ENCODE measurements at regions not wholly inside any gene's neighbourhood (a gene's known extent, or its start where the extent isn't known, plus 50 kb on each side); places are given as distances from the start of the nearest gene placed in this dataset.

- DNase-seq (ENCODE audit: low read depth) = no peak
These were observed 82.2 kb upstream of the GPC1 start for GRCh38 chr2:240353086-240353798.

DNA sequence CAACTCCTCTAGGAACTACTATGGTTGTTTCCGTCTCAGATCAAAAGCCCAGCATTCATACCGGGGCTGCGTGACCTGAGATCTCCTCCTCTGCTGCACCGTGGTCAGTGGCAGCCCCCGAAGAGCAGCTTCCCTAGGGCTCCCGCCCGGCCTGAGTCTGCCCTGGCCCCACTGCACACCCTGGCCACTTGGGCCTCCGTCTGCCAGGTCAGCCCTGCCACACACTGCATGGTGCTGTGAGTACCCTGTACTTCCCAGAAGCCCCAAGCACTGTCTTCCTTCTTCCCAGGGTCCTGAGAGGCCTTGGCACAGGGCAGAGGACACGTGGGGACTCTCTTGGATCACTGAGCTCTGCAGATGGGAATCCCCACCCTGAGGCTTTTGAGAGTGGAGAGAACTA lies 81.5 kb upstream of the GPC1 start:
- DNase-seq (ENCODE audit: low read depth) = no peak
- H3K4me3 ChIP-seq (ENCODE audit: low read depth, low read length) = no peak overlapping the region
- TF ChIP-seq, protein P1, sequence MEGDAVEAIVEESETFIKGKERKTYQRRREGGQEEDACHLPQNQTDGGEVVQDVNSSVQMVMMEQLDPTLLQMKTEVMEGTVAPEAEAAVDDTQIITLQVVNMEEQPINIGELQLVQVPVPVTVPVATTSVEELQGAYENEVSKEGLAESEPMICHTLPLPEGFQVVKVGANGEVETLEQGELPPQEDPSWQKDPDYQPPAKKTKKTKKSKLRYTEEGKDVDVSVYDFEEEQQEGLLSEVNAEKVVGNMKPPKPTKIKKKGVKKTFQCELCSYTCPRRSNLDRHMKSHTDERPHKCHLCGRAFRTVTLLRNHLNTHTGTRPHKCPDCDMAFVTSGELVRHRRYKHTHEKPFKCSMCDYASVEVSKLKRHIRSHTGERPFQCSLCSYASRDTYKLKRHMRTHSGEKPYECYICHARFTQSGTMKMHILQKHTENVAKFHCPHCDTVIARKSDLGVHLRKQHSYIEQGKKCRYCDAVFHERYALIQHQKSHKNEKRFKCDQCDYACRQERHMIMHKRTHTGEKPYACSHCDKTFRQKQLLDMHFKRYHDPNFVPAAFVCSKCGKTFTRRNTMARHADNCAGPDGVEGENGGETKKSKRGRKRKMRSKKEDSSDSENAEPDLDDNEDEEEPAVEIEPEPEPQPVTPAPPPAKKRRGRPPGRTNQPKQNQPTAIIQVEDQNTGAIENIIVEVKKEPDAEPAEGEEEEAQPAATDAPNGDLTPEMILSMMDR (IDR thresholded peaks at IDR 0.05; ENCODE audit: low read depth, low read length, missing control alignments) = no peak

More at GRCh38 chr2:240353086-240353798, 82.2 kb upstream of the GPC1 start:
- TF ChIP-seq, protein P1 (IDR thresholded peaks at IDR 0.05; ENCODE audit: low read depth, low read length, missing control alignments) = no peak
- no peak overlapping the region for H3K4me3 ChIP-seq (ENCODE audit: low read depth, low read length)

DNA sequence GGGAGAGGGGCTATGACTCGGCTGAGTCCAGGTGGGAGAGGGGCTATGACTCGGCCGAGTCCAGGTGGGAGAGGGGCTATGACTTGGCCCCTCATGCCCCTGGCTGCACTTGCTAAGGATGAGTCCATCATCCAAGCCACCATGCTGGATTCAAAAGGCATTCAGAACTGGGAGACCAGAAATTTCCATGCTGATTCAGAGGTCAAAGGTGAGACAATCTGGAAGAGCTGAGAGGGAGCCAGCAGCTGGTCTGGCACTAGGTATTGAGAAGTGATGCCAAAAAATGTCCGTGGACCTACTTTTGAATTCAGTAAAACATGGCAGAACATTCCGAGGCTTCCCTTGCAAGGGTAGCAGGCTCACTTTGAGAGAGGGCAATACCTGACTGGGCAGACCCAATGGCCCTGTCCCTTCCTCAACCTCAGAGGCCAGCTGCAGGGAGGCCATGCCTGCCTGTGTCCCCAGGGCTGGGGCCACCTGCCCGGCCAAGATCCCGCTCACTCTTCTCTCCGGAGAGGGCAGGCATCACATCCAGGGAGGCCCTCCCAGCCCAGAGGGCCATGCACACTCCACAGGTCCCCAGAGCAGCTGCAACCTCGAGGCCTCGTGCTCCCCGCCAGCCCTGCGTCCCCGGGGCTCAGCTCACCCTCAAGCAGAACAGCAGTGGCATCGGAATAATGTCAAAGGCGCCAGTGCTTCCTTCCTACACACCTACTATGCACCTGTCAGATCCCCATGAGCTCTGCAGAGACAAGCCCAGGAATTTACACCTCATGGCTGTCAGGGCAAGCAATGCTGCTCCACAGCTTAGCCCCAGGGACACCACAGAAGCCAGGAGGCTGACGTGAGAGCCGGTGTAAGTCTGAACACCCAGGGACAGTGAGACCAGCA lies 80.2 kb upstream of the GPC1 start:
- no peak for DNase-seq (ENCODE audit: low read depth)
- TF ChIP-seq, protein P1 (IDR thresholded peaks at IDR 0.05; ENCODE audit: low read depth, low read length, missing control alignments) = no peak
- H3K4me3 ChIP-seq (ENCODE audit: low read depth, low read length) = no peak overlapping the region

- TF ChIP-seq, protein P1 (IDR thresholded peaks at IDR 0.05; ENCODE audit: low read depth, low read length, missing control alignments) = no peak
- no peak overlapping the region for H3K4me3 ChIP-seq (ENCODE audit: low read depth, low read length)
- no peak for DNase-seq (ENCODE audit: low read depth)
These were observed 79.5 kb upstream of the GPC1 start for GRCh38 chr2:240355962-240356361.

- H3K4me3 ChIP-seq (ENCODE audit: low read depth, low read length) = no peak overlapping the region
- TF ChIP-seq, protein P1 (IDR thresholded peaks at IDR 0.05; ENCODE audit: low read depth, low read length, missing control alignments) = no peak
- no peak for DNase-seq (ENCODE audit: low read depth)
These were observed 78.5 kb upstream of the GPC1 start for GRCh38 chr2:240356700-240357640.

DNA sequence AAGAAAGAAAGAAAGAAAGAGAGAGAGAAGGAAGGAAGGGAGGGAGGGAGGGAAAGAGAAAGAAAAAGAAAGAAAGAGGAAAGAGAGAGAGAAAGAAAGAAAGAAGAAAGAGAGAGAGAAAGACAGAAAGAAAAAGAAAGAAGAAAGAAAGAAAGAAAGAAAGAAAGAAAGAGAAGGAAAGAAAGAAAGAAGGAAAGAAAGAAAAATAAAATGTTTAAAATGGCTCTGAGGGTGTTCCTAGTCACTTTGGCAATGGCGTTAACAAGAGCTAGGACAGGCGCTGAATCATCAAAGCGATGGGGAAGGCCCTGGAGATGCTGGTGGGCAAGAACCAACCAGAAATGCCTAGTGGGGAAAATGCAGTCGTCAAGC lies 77.8 kb upstream of the GPC1 start:
- DNase-seq (ENCODE audit: low read depth) = no peak
- TF ChIP-seq, protein P1 (IDR thresholded peaks at IDR 0.05; ENCODE audit: low read depth, low read length, missing control alignments) = no peak
- H3K4me3 ChIP-seq (ENCODE audit: low read depth, low read length) = no peak overlapping the region
